Fibroblast of pulmonary artery (primary cell): ENCODE measurements at regions not wholly inside any gene's neighbourhood (a gene's known extent, or its start where the extent isn't known, plus 50 kb on each side); places are given as distances from the start of the nearest gene placed in this dataset.

ENCODE experiments used
- DNase-seq: peaks from one replicate; pipeline ENCODE4 v3.0.0-alpha.2; 2010; ENCODE audit warnings: low read depth
- H3K4me3 ChIP-seq: replicated peaks from 2 replicates; pipeline ENCODE4 v1.5.1; 2011; ENCODE audit warnings: low read depth, mild to moderate bottlenecking, control low read depth, low read length, moderate library complexity
- TF ChIP-seq, protein P1 (sequence below): IDR thresholded peaks from 2 replicates; pipeline ENCODE4 v1.5.1; 2011; ENCODE audit warnings: mild to moderate bottlenecking, control low read depth, low read length, inconsistent platforms; ENCODE audit errors: missing control alignments

DNA sequence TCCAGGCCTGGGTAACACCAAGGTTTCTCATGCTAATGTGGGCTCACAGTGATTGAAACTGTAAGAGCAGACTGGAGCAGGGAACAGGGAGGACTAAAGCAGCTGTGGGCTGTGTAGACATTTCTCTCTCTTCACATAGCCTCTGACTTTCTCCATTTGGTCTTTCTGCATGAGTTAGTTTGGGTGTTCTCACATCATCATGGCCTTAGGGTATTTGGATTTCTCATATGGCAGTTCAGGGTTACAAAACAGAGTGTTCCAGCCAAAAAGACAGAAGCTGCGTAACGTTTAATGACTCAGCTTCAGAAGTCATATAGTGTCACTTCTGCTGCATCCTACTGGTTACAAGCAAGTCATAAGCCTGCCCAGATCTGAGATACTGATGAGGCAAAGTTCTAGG is 52.0 kb upstream of the OSBPL8 start:
- no peak overlapping the region for H3K4me3 ChIP-seq
- TF ChIP-seq, protein P1, sequence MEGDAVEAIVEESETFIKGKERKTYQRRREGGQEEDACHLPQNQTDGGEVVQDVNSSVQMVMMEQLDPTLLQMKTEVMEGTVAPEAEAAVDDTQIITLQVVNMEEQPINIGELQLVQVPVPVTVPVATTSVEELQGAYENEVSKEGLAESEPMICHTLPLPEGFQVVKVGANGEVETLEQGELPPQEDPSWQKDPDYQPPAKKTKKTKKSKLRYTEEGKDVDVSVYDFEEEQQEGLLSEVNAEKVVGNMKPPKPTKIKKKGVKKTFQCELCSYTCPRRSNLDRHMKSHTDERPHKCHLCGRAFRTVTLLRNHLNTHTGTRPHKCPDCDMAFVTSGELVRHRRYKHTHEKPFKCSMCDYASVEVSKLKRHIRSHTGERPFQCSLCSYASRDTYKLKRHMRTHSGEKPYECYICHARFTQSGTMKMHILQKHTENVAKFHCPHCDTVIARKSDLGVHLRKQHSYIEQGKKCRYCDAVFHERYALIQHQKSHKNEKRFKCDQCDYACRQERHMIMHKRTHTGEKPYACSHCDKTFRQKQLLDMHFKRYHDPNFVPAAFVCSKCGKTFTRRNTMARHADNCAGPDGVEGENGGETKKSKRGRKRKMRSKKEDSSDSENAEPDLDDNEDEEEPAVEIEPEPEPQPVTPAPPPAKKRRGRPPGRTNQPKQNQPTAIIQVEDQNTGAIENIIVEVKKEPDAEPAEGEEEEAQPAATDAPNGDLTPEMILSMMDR, result no peak
- DNase-seq, result peak; percentile 87

DNA sequence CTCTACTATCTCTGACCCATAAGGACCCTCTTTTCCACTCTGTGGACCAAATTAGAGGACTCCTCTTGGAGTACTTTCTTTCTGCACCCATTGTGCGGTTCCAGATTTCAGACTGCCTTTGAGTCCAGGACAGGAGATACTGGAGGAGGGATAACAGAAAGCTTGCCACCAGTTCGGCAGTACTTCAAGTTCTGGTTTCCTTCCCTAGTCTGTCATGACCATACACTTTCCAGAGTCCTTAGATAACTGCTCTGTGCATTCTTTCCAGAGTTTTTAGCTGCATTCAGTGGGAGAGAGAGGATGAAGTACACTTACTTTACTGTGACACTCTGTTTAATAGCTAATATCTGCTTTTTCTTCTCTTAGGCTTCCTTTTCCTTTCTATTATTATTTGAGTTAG is 54.8 kb upstream of the OSBPL8 start:
- no peak for DNase-seq
- no peak overlapping the region for H3K4me3 ChIP-seq
- TF ChIP-seq, protein P1, result no peak

DNA sequence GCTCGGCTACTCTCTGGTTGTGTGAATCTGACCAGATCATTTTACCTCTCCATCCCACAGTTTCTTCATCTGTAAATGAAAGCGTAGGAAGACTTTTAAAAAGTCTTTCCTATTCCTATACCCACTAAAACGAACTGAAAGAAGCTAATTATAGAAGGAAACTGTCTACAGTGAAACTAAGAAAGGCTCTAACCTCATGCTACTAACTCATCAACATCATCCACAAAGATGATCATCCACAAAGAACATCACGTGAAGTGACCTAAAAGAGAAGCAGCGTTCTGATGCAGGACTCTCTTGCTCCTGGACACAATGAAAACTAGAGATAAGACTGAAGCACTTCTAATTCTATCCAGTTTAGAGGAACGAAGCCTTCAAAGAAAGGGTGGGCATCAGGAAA is 58.5 kb upstream of the OSBPL8 start:
- DNase-seq, result no peak
- TF ChIP-seq, protein P1, result no peak
- H3K4me3 ChIP-seq, result no peak overlapping the region

DNA sequence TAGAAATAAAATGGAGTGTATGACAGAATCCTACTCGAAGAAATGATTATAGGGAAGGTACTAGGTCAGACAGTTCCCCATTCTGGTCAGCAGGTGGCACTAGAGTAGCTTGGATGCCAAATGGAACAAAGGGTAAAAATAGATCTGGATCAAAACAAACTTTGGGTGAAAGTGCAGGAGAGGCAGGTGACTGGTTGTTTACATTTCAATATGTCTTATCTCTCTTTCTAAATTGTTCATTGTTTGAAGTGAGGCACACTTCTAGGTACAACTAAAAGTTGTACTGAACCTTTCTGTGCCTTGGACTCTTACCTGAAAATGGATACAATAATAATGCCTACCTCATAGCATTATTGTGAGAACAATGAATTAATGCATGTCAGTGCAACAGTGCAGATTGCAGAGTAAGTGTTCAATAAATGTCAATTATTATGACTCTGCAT is 62.0 kb upstream of the OSBPL8 start:
- no peak overlapping the region for H3K4me3 ChIP-seq
- TF ChIP-seq, protein P1, result peak; percentile 95
- DNase-seq, result peak; percentile 80

DNA sequence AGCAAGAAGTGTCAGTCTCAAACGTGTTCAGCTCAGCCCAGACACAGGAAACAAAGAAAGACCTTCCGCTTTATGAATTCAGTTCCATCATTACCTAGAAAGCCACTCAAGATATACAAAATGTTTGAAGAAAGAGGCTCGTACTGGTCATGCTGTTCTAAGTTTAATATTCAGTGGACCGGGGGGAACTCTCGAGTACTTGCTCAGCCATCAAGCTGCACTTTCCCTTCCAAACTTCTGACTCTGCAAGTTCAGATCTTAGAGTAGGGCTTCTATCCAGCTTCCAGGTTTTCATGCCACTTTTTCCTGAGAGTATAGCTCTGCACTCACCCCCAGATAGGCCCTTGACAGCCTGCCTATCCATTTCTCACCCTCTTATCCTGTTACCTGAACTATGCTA is 62.8 kb upstream of the OSBPL8 start:
- no peak for DNase-seq
- TF ChIP-seq, protein P1, result no peak
- H3K4me3 ChIP-seq, result no peak overlapping the region

DNA sequence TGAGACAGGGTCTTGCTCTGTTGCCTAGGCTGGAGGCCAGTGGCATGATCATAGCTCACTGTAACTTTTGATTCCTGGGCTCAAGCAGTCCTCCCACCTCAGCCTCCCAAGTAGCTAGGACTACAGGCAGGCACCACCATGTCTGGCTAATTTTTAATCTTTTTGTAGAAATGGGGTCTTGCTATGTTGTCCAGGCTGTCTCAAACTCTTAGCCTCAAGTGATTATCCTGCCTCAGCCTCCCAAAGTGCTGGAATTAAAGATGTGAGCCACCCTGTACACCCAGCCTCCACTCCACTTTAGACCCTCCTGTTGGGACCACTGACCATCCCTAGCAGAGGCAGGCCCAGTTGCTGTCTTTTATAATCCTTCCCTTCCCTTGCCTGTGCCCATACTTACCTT is 63.3 kb upstream of the OSBPL8 start:
- DNase-seq, result no peak
- H3K4me3 ChIP-seq, result no peak overlapping the region
- TF ChIP-seq, protein P1, result no peak

DNA sequence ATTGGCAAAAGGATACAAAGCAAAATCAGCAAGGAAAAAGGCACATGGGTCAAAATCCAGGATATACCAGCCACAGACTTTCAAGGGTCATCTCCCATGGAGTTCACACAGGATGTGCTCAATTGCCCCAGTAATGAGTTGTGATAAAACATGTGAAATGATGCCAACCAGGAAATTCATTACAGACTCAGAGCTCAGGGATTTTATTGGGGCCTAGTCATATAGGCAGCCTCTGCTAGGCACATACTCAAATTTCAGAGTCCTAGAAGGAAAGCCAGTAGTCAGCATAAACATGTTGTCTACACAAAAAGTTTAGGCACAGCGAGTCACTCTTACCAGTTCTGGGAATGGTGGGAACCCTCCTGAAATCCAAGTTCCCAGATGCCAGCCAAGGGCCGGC is 64.4 kb upstream of the OSBPL8 start:
- no peak overlapping the region for H3K4me3 ChIP-seq
- TF ChIP-seq, protein P1, result no peak
- DNase-seq, result no peak
